ENCODE measurements at regions not wholly inside any gene's neighbourhood (a gene's known extent, or its start where the extent isn't known, plus 50 kb on each side); places are given as distances from the start of the nearest gene placed in this dataset.

- Histone ChIP-seq H3K4me1 (ENCODE audit: insufficient read depth, low read length) (no peaks in the 10 kb centered on the region), H3K79me2 (ENCODE audit: insufficient read depth, low read length) (no peaks in the 10 kb centered on the region), H3K9ac (ENCODE audit: insufficient read depth, low read depth, low read length) (no peak overlapping the region), H3K4me3 (replicated peaks in 1 of 3; ENCODE audit: insufficient read depth in 1 of 3, low read depth in 2 of 3, low read length in 3 of 3) (no peak overlapping the region), H3K27ac (ENCODE audit: extremely low read length, insufficient read depth, low read length) (no peak overlapping the region), H3K27me3 (ENCODE audit: control insufficient read depth in 1 of 2, insufficient read depth in 2 of 2, low read length in 2 of 2) (no peaks in the 10 kb centered on the region), H2AFZ (ENCODE audit: low read length) (no peak overlapping the region), H4K20me1 (ENCODE audit: insufficient read depth, low read length) (no peaks in the 10 kb centered on the region), H3K9me3 (ENCODE audit: low read length) (peaks cover 49% of the 10 kb centered on the region), H3K4me2 (ENCODE audit: low read depth, low read length) (no peak overlapping the region), H3K36me3 (replicated peaks in 1 of 2; ENCODE audit: control insufficient read depth in 1 of 2, insufficient read depth in 2 of 2, low read length in 2 of 2) (no peaks in the 10 kb centered on the region)
- no peak for TF ChIP-seq HNF4A (CRISPR knock-in tag; IDR thresholded peaks at IDR 0.05)
- TF ChIP-seq ZNF570 (CRISPR knock-in tag; IDR thresholded peaks at IDR 0.05; ENCODE audit: borderline replicate concordance): no peak
- TF ChIP-seq NBN (conservative IDR thresholded peaks at IDR 0.05): no peak
- TF ChIP-seq, protein P1, sequence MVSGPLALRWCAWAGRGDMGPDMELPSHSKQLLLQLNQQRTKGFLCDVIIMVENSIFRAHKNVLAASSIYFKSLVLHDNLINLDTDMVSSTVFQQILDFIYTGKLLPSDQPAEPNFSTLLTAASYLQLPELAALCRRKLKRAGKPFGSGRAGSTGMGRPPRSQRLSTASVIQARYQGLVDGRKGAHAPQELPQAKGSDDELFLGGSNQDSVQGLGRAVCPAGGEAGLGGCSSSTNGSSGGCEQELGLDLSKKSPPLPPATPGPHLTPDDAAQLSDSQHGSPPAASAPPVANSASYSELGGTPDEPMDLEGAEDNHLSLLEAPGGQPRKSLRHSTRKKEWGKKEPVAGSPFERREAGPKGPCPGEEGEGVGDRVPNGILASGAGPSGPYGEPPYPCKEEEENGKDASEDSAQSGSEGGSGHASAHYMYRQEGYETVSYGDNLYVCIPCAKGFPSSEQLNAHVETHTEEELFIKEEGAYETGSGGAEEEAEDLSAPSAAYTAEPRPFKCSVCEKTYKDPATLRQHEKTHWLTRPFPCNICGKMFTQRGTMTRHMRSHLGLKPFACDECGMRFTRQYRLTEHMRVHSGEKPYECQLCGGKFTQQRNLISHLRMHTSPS (CRISPR knock-in tag; IDR thresholded peaks at IDR 0.05; ENCODE audit: low read depth): no peak
- no peak for TF ChIP-seq TRIM24 (CRISPR knock-in tag; IDR thresholded peaks at IDR 0.05)
- no peak for TF ChIP-seq SAFB2 (CRISPR knock-in tag; IDR thresholded peaks at IDR 0.05; ENCODE audit: borderline replicate concordance, low read depth)
- TF ChIP-seq ZNF737 (CRISPR knock-in tag; IDR thresholded peaks at IDR 0.05; ENCODE audit: borderline replicate concordance): no peak
- TF ChIP-seq ZSCAN25 (CRISPR knock-in tag; IDR thresholded peaks at IDR 0.05): no peak
- no peak for TF ChIP-seq ZNF781 (CRISPR knock-in tag; IDR thresholded peaks at IDR 0.05; ENCODE audit: borderline replicate concordance, not compliant biosample characterization)
- no peak for TF ChIP-seq GATA4 (IDR thresholded peaks at IDR 0.05; ENCODE audit: borderline replicate concordance, low read depth)
- no peak for TF ChIP-seq ZNF441 (CRISPR knock-in tag; IDR thresholded peaks at IDR 0.05; ENCODE audit: borderline replicate concordance)
- no peak for TF ChIP-seq ZNF7 (CRISPR knock-in tag; IDR thresholded peaks at IDR 0.05)
- POLR2A ChIA-PET: no interaction called here
- FAIRE-seq (no peak), DNase-seq (ENCODE audit: low spot score) (no peak), ATAC-seq (no peak; the same call in 2 of the 3 replicates)
- intact Hi-C loops (cut with micrococcal nuclease; ENCODE audit: unreplicated experiment) (no loop called here), in situ Hi-C loops (cut with HindIII; ENCODE audit: extremely low pct_ligation_motif_present, low pct_unique_long_range_greater_than_20kb) (no loop called here)
- WGBS (ENCODE audit: low lambda C conversion rate): 0% methylated on average over 2 of the region's 2 CpGs
- no TSS peak for BruUV-seq (replicated peaks)
- CTCF ChIA-PET (ENCODE audit: low intra/inter-chr PET ratio, low total read pairs): no interaction called here
These were observed 592.9 kb upstream of the FBXO33 start for GRCh38 chr14:40025101-40025500.

Data from HepG2 (cell line).